HG03066 (cell line): ENCODE measurements at regions not wholly inside any gene's neighbourhood (a gene's known extent, or its start where the extent isn't known, plus 50 kb on each side); places are given as distances from the start of the nearest gene placed in this dataset.
"Not testable (repeated sequence)": the region's sequence is repeated elsewhere in the genome, so short reads cannot be mapped to it uniquely, and the experiment has no call there.

Source experiments
- ATAC-seq: cut with Tn5 transposase; IDR thresholded peaks from one replicate; pipeline ENCODE4 v1.9.1; 2021; ENCODE audit warnings: low read depth; ENCODE audit not compliant: unreplicated experiment

DNA sequence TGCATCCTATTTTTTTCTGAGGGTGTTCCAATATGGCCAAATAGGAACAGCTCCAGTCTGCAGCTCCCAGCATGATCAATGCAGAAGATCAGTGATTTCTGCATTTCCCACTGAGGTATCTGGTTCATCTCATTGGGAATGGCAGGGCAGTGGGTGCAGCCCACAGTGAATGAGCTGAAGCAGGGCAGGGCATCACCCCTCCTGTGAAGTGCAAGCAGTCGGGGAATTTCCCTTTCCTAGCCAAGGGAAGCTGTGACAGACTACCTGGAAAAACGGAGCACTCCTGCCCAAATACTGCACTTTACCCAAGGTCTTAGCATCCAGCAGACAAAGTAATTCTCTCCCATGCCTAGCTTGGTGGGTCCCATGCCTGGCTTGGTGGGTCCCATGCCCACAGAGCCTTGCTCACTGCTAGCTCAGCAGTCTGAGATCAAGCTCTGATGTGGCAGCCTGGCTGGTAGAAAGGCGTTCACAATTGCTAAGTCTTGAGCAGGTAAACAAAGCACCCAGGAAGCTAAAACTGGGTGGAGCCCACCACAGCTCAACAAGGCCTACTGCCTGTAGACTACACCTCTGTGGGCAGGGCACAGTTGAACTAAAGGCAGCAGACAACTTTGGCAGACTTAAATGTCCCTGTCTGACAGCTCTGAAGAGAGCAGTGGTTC, 352.0 kb downstream of the CDY1B start:
- not testable (repeated sequence) for ATAC-seq

DNA sequence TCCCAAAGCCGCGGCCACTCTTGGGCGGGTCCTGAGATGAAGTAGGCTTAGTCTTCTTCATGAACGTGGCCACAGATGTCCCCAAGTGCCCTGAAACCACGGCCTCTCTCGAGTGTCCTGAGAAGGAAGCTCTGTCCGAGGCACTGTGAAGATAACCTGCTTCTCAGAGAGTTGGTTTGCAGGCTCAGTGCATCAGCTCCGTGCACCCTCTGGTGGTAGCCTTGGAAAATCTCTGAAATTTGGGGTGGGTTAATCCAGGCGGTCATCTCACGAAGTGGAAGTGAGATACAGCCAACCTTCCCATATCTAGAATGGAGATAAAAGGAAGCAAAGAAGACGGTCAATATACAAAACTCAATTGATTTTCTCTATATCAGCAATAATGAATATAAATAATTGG, 365.9 kb downstream of the CDY1B start:
- ATAC-seq: not testable (repeated sequence)

GRCh38 chrY:23669858-23670257, 378.0 kb downstream of the CDY1B start:
- not testable (repeated sequence) for ATAC-seq

DNA sequence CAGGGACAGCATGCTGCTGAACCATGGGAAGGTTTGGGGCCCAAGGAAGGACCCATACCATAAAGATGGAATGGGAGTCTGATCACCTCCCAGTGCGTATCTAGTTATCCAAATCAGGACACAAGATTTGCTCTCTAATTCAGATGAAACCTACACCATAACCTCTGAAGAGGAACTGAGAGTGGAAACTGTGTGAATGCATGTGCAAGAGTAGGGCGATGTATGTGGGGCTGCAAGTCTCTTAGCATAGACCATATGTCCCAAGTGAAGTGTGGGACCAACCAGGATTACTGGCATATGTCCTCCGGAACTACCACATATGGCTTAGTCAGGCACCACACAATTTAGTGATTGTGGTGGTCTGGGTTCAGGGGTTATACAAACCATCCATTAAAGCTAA, 403.0 kb downstream of the DAZ2 start:
- peak; percentile 91 for ATAC-seq

DNA sequence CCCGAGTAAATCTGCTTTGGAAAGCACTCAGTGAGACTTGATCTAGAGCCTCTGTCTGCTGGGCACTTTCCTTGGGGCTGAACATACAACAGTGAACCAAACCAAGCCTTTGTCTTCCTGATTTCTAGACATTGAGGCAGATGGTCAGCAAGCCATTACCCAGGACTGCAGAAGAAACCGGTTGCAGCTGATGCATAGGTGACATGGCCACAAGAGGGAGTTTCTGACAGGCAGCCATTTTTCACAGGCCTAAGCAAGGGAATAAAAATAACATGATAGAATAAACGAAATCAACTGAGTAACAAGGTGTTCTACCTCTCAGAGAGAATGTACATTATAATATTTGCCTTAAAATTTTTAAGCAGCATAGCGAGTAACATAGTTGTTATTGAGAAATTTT, 391.1 kb downstream of the DAZ2 start:
- not testable (repeated sequence) for ATAC-seq

- ATAC-seq: peak; percentile 66
Measured at GRCh38 chrY:23596509-23596908, 377.2 kb downstream of the DAZ2 start.

DNA sequence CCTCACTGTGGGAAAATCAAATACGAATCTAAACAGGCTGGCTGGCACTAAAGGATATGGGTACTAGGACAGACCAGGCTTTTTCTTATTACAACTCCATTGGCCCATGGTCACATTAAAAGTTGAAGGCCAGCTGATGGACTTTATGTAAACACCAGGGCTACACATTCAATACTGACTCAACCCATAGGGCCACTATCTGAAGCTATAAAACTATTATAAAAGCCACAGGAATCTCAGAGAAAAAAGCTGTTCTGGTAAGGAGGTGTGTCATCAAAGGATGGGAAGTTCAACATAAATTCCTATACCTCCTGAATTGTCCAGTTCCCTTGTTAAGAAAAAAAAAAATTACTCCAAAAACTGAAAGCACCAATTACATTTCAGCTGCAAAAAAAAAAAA, 370.9 kb downstream of the DAZ2 start:
- ATAC-seq: not testable (repeated sequence)

DNA sequence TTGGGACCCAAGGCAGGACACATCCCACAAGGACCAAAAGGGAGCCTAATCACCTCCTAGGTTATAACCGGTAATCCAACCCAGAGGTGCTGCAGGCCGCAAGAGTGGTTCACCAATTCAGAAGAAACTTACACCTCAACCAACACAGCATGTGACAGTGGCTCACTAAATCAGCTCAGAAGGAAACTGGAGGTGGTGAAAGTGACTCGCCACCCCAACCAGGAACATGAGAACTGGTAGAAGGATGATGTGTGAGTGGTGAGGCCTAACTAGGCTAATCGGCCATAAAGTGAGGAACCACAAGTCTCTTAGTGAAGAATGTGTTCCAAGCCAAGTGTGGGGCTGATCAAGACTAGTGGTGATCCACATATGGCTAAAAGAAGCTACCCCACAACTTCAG, 369.1 kb downstream of the DAZ2 start:
- ATAC-seq: not testable (repeated sequence)
